Spleen (tissue), 11 donors: ENCODE measurements at regions not wholly inside any gene's neighbourhood (a gene's known extent, or its start where the extent isn't known, plus 50 kb on each side); places are given as distances from the start of the nearest gene placed in this dataset.
"Not testable (repeated sequence)": the region's sequence is repeated elsewhere in the genome, so short reads cannot be mapped to it uniquely, and the experiment has no call there.

Experiments
- DNase-seq: peaks from one replicate; pipeline ENCODE4 v3.0.0-alpha.2; 2020
- H3K27ac ChIP-seq, 8 donors: fragments of 200-600 bp; sonication (generic) in 7 of 8; 1 replicate in 4 of 8; 2 replicates in 4 of 8; pipeline versions ENCODE4 v1.5.0 to v1.8.0; 2016 to 2021; ENCODE audit warnings: inconsistent platforms in 4 of 8, mild to moderate bottlenecking in 4 of 8, moderate library complexity in 1 of 8
- H3K27me3 ChIP-seq, 7 donors: fragments of 200-600 bp; sonication (generic) in 6 of 7; replicated peaks in 1 of 7; 1 replicate in 4 of 7; 2 replicates in 3 of 7; pipeline versions ENCODE4 v1.5.0 to v1.8.0; 2016 to 2021; ENCODE audit warnings: inconsistent platforms in 3 of 7, mild to moderate bottlenecking in 1 of 7
- H3K36me3 ChIP-seq, 6 donors: fragments of 200-600 bp; sonication (generic) in 5 of 6; 1 replicate in 4 of 6; 2 replicates in 2 of 6; pipeline versions ENCODE4 v1.5.0 to v1.8.0; 2016 to 2021; ENCODE audit warnings: inconsistent platforms in 2 of 6
- H3K4me1 ChIP-seq, 6 donors: fragments of 200-600 bp; sonication (generic) in 5 of 6; 1 replicate in 3 of 6; 2 replicates in 3 of 6; pipeline versions ENCODE4 v1.5.0 to v1.8.0; 2016 to 2021; ENCODE audit warnings: inconsistent platforms in 3 of 6
- H3K4me3 ChIP-seq, 8 donors: fragments of 200-600 bp; sonication (generic) in 7 of 8; 1 replicate in 4 of 8; 2 replicates in 4 of 8; pipeline versions ENCODE4 v1.5.0 to v1.8.0; 2016 to 2021; ENCODE audit warnings: inconsistent platforms in 4 of 8, mild to moderate bottlenecking in 4 of 8, moderate library complexity in 2 of 8
- H3K9me3 ChIP-seq, 8 donors: fragments of 200-600 bp; sonication (generic) in 7 of 8; 1 replicate in 4 of 8; 2 replicates in 4 of 8; pipeline versions ENCODE4 v1.5.0 to v1.8.0; 2016 to 2021; ENCODE audit warnings: inconsistent platforms in 4 of 8
- WGBS, 5 donors: extraction: QIAGEN DNeasy Blood & Tissue Kit in 3 of 5; methylation state at CpG; one replicate each; pipeline versions ENCODE4 v1.1.5 to v1.1.7; 2013 to 2018; 5-methylcytosine and 5-hydroxymethylcytosine counted together
- intact Hi-C: fragments of 100-400 bp; cut with DNase I; formaldehyde crosslinking; loops from one replicate; pipeline ENCODE4 v1.15.0; 2023; ENCODE audit warnings: low total_unique reads
- donor health status: healthy with polysubstance abuse.
- donor health status: DM: no; HTN: no; CAD: no; lungs with moderate emphysema.
- donor health status: DM: no; HTN: no; CAD: no.
- donor health status: Bipolar disorder and iron deficiency.
- donor health status: healthy.
- donor health status: DM: no; HTN: no; CAD: no.
- donor health status: DM: yes; HTN: yes; CAD: no.

DNA sequence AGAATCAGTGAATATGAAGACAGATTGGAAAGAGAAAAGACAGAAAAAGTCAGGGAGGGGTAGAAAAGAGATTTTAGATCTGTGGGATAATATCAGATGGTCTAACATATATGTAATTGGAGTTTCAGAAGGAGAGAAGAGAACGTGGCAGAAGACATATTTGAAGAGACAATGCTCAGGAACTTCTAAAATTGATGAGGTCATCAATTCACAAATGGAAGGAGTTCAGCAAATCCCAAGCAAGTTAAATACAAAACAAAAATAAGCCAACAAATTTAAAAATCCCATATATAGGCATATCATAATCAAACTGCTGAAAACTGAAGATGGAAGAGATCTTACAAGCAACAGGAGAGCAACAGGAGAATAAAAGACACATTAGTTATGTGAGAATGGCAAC lies 87.3 kb downstream of the SYT15B start:
- H3K4me3 ChIP-seq, H3K36me3 ChIP-seq, intact Hi-C loops, DNase-seq, H3K27ac ChIP-seq, H3K27me3 ChIP-seq, H3K4me1 ChIP-seq: not testable (repeated sequence)
- peaks cover 0 to 13% (median 6%) of the 10 kb centered on the region in 8 donors for H3K9me3 ChIP-seq
- WGBS, 5 donors, result 69 to 82% methylated on average over 1 of the region's 1 CpG; no CpG with 5 or more reads in 3 of the 5 donors

DNA sequence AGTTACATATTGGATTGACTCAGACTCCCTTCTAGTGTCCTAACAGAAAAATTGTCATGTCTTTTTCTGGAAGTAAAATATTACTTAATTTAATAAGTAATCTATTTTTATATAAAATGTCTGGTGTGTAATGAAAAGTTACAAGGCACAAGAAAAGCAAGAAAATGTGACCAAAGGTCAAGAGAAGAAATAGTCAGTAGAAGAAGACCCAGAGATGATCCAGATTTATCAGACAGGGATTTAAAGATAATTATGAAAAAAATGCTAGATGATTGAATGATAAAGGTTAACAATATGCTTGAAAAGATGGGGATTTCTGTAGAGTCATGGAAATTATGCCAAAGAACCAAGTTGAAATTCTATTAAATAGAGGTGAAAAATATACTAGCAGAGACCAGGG lies 87.8 kb downstream of the SYT15B start:
- H3K36me3 ChIP-seq, DNase-seq, H3K27ac ChIP-seq, H3K27me3 ChIP-seq, H3K4me3 ChIP-seq, H3K4me1 ChIP-seq, intact Hi-C loops: not testable (repeated sequence)
- peaks cover 0 to 13% (median 6%) of the 10 kb centered on the region in 8 donors for H3K9me3 ChIP-seq

DNA sequence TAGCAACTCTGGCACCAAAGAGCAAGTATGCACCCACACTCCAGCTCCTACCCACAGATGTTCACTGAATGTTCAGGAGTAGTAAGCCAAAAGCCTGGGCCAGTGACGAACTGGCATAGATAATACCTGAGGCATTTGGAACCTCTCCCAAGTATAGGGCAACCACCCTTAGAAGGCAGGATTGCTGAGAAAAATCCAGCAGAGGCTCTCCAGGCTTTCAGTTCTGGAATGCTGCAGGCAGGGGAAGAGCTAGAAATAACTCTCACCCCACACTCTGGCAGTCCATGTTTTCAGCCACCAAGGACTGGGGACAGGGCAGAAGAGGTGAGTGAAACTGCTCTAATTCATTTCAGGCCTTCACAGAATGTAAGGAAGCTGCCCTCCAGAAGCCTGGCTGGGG lies 90.3 kb downstream of the SYT15B start:
- H3K27ac ChIP-seq, H3K27me3 ChIP-seq, H3K36me3 ChIP-seq, H3K4me3 ChIP-seq, DNase-seq, intact Hi-C loops, H3K4me1 ChIP-seq: not testable (repeated sequence)
- WGBS, 5 donors, result no CpG with 5 or more reads among the region's 1 CpG
- H3K9me3 ChIP-seq, result peaks cover 0 to 13% (median 6%) of the 10 kb centered on the region in 8 donors

DNA sequence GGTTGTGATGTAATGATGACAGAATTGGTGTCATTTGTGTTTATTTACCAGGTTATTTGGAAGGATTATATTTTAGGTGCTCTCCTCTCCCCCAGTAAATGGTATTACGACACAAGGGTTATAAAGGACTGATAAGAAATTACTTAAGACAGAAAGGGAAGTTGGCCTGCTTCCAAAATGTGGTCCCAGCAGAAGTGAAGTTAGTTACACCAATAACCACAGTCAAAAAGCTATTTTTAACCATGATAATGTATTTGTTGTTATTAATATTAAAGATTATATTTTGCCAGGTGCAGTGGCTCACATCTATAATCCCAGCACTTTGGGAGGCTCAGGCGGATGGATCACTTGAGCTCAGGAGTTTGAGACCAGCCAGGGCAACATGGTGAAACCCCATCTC lies 92.5 kb downstream of the SYT15B start:
- intact Hi-C loops, H3K27me3 ChIP-seq, H3K36me3 ChIP-seq, H3K9me3 ChIP-seq, H3K4me3 ChIP-seq, H3K4me1 ChIP-seq, DNase-seq, H3K27ac ChIP-seq: not testable (repeated sequence)
- 44 to 67% (median 48%) methylated on average over 1 of the region's 2 CpGs; no CpG with 5 or more reads in 1 of the 5 donors for WGBS, 5 donors

DNA sequence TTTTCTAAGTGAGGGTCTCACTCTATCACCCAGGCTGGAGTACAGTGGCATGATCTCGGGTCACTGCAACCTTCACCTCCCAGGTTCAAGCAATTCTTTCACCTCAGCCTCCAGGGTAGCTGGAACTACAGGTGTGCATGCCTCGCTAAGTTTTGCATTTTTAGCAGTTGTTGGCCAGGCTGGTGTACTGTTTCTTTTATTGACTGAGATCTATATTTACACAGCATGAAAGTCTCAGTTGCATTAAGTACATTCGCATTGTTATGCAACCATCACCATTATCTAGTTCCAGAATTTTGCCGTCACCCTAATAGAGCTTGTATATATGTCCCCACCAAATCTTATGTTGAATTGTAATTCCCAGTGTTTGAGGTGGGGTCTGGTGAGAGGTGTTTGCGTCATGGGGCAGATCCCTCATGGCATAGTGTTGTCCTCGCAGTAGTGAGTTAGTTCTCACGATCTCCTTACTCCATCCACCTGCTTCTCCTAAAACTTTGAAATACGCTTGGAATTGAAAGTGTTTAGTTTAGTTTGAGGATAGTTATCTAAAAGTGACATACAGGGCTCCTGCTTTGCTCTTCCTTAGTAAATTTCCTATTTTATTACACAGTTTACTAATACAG lies 101.3 kb downstream of the SYT15B start:
- H3K27ac ChIP-seq, H3K4me1 ChIP-seq, intact Hi-C loops, DNase-seq, H3K36me3 ChIP-seq, H3K9me3 ChIP-seq, H3K27me3 ChIP-seq, H3K4me3 ChIP-seq: not testable (repeated sequence)
- 86 to 100% (median 89%) methylated on average over 3 to 4 of the region's 8 CpGs for WGBS, 5 donors

- DNase-seq, intact Hi-C loops, H3K4me1 ChIP-seq, H3K27me3 ChIP-seq, H3K27ac ChIP-seq, H3K36me3 ChIP-seq, H3K9me3 ChIP-seq, H3K4me3 ChIP-seq: not testable (repeated sequence)
- WGBS, 5 donors, result 100% methylated on average over 1 of the region's 2 CpGs; no CpG with 5 or more reads in 4 of the 5 donors
These were observed 106.7 kb downstream of the SYT15B start for GRCh38 chr10:47656732-47657131.

- H3K9me3 ChIP-seq, H3K4me3 ChIP-seq, H3K4me1 ChIP-seq, intact Hi-C loops, DNase-seq, H3K27me3 ChIP-seq, H3K36me3 ChIP-seq, H3K27ac ChIP-seq: not testable (repeated sequence)
- 59 to 86% (median 73%) methylated on average over 2 to 4 of the region's 4 CpGs for WGBS, 5 donors
These were observed 109.2 kb downstream of the SYT15B start for GRCh38 chr10:47654161-47654560.

DNA sequence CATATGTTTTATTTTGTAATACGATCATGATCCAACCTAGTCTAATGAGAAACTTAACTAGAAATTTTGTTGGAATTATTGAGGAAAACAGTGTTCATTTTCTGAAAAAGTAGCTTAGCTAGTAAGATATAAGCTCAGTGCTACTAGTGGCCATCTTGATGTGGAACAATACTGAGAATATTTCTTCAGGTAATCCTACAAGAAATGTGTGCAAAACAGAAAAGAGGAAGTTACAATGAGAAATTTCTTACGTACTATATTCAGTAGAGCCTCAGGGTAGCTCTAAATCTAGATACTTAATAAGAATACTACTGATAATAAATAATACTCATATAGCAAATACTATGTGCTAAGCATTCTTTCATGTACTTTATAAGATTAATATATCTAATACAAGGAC lies 114.8 kb downstream of the SYT15B start:
- H3K9me3 ChIP-seq, intact Hi-C loops, H3K27me3 ChIP-seq, H3K4me3 ChIP-seq, H3K4me1 ChIP-seq, H3K27ac ChIP-seq, DNase-seq, H3K36me3 ChIP-seq: not testable (repeated sequence)
- 67 to 73% methylated on average over 1 of the region's 2 CpGs; no CpG with 5 or more reads in 3 of the 5 donors for WGBS, 5 donors

DNA sequence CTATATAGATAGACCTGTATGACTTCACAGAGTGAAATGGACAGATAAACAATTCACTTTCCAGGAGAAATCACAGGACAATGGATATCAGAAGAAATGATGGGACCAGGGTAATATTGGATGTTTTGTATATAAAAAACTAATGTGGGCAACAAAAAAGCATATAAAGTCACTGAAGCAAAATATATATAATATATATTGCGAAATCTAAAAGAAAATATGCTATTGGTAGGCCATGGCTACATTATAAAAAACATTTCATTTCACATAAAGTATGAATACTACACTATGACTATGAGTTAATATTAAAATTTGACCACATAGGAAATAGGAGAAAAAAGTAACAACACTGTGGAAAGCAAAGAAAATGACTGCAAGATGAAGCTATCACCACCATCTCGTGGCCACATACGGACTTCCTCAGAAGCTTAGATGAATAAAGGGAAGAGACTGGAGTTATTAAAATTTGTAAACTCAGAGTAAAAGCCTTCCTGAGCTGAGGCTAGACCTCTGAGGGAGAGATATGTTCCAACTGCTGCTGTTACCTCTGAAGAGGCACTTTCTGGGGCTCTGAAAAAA lies 115.8 kb downstream of the SYT15B start:
- DNase-seq, intact Hi-C loops, H3K4me3 ChIP-seq, H3K27ac ChIP-seq, H3K36me3 ChIP-seq, H3K27me3 ChIP-seq, H3K9me3 ChIP-seq, H3K4me1 ChIP-seq: not testable (repeated sequence)
- 38 to 57% (median 42%) methylated on average over 3 of the region's 3 CpGs for WGBS, 5 donors
